ENCODE measurements at regions not wholly inside any gene's neighbourhood (a gene's known extent, or its start where the extent isn't known, plus 50 kb on each side); places are given as distances from the start of the nearest gene placed in this dataset.

- TF ChIP-seq CTCF (conservative IDR thresholded peaks at IDR 0.05 in 1 of 2, IDR thresholded peaks at IDR 0.05 in 1 of 2; ENCODE audit: low read depth in 1 of 2, low read length in 2 of 2) (no peak), EZH2 (IDR thresholded peaks at IDR 0.05; ENCODE audit: low read length, missing control alignments) (no peak)
Measured at GRCh38 chr11:8812438-8812837, 98.6 kb upstream of the AKIP1 start.

Data from fibroblast of lung (primary cell).